NCI-H2227 treated with DMSO at 0.1 percent for 48 hours (cell line): ENCODE measurements at regions not wholly inside any gene's neighbourhood (a gene's known extent, or its start where the extent isn't known, plus 50 kb on each side); places are given as distances from the start of the nearest gene placed in this dataset.
A peak's percentile ranks its signal among the peaks of the same experiment; 100 is the strongest.

ENCODE experiments used
- DNase-seq: peaks from one replicate; lab custom pipeline; 2025; lab: John Stamatoyannopoulos, UW

- DNase-seq, result no peak
Observed at GRCh38 chr2:157933160-157933920, 57.2 kb upstream of the ACVR1 start.

- DNase-seq, result peak; percentile 81
Observed at GRCh38 chr2:157932480-157933159, 56.5 kb upstream of the ACVR1 start.

- DNase-seq, result no peak
Observed at GRCh38 chr2:157931542-157931941, 55.4 kb upstream of the ACVR1 start.

GRCh38 chr2:157930728-157931127, 54.6 kb upstream of the ACVR1 start:
- DNase-seq, result no peak

GRCh38 chr2:157929871-157930667, 53.9 kb upstream of the ACVR1 start:
- DNase-seq, result no peak

GRCh38 chr2:157928372-157928771, 52.2 kb upstream of the ACVR1 start:
- DNase-seq, result no peak

GRCh38 chr2:157927155-157927554, 51.0 kb upstream of the ACVR1 start:
- no peak for DNase-seq
